ENCODE measurements at regions not wholly inside any gene's neighbourhood (a gene's known extent, or its start where the extent isn't known, plus 50 kb on each side); places are given as distances from the start of the nearest gene placed in this dataset.

GRCh38 chr2:238563551-238563950, 136.8 kb downstream of the ASB1 start:
- no peak for DNase-seq

- DNase-seq, result no peak
These were observed 137.7 kb downstream of the ASB1 start for GRCh38 chr2:238564286-238564920.

GRCh38 chr2:238565031-238565430, 138.3 kb downstream of the ASB1 start:
- no peak for DNase-seq

- DNase-seq, result no peak
These were observed 139.4 kb downstream of the ASB1 start for GRCh38 chr2:238566001-238566645.

GRCh38 chr2:238567067-238567855, 140.5 kb downstream of the ASB1 start:
- no peak for DNase-seq

GRCh38 chr2:238567996-238568395, 141.3 kb downstream of the ASB1 start:
- DNase-seq, result no peak

- DNase-seq, result no peak
These were observed 142.0 kb downstream of the ASB1 start for GRCh38 chr2:238568455-238569440.

GRCh38 chr2:238569507-238570195, 142.9 kb downstream of the ASB1 start:
- peak; percentile 53 for DNase-seq

- DNase-seq, result no peak
These were observed 143.7 kb downstream of the ASB1 start for GRCh38 chr2:238570391-238570790.

GRCh38 chr2:238570926-238571325, 144.2 kb downstream of the ASB1 start:
- DNase-seq, result no peak

GRCh38 chr2:238571661-238572372, 145.1 kb downstream of the ASB1 start:
- no peak for DNase-seq

- DNase-seq, result no peak
These were observed 146.5 kb downstream of the ASB1 start for GRCh38 chr2:238573065-238573778.

- no peak for DNase-seq
These were observed 147.2 kb downstream of the ASB1 start for GRCh38 chr2:238573916-238574315.

GRCh38 chr2:238574490-238575271, 148.0 kb downstream of the ASB1 start:
- DNase-seq, result no peak

GRCh38 chr2:238576674-238577073, 149.9 kb downstream of the ASB1 start:
- no peak for DNase-seq

- no peak for DNase-seq
These were observed 151.5 kb downstream of the ASB1 start for GRCh38 chr2:238578256-238578655.

- DNase-seq, result no peak
These were observed 153.8 kb downstream of the ASB1 start for GRCh38 chr2:238580486-238580885.

- no peak for DNase-seq
These were observed 154.4 kb downstream of the ASB1 start for GRCh38 chr2:238581126-238581525.

- no peak for DNase-seq
These were observed 155.4 kb downstream of the ASB1 start for GRCh38 chr2:238582159-238582558.

GRCh38 chr2:238584617-238585016, 157.9 kb downstream of the ASB1 start:
- DNase-seq, result no peak
